GM21528 (cell line): ENCODE measurements at regions not wholly inside any gene's neighbourhood (a gene's known extent, or its start where the extent isn't known, plus 50 kb on each side); places are given as distances from the start of the nearest gene placed in this dataset.

Source experiments
- ATAC-seq: cut with Tn5 transposase; IDR thresholded peaks from one replicate; pipeline ENCODE4 v1.9.1; 2021; ENCODE audit warnings: mild to moderate bottlenecking, moderate library complexity; ENCODE audit not compliant: unreplicated experiment, low FRiP score

- ATAC-seq: no peak
Observed at GRCh38 chr18:44509048-44509447, 171.6 kb upstream of the SETBP1 start.

GRCh38 chr18:44510390-44510789, 170.3 kb upstream of the SETBP1 start:
- no peak for ATAC-seq

DNA sequence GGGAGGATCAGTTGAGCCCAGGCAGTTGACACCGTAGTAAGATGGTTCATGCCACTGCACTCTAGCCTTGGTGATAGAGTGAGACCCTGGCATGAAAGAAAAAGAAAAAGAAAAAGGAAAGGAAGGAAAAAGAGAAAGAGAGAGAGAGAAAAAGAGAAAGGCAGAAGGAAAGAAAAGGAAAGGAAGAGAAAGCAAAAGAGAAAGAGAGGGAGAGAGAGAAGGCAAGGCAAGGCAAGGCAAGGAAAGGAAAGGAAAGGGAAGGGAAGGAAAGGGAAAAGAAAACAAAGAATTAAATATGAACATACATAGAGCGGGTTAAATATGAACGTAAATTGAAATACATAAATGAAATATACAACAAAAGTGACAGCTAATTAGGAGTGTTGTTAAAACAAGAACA, 167.5 kb upstream of the SETBP1 start:
- no peak for ATAC-seq

- ATAC-seq: no peak
Observed at GRCh38 chr18:44514106-44514505, 166.6 kb upstream of the SETBP1 start.

DNA sequence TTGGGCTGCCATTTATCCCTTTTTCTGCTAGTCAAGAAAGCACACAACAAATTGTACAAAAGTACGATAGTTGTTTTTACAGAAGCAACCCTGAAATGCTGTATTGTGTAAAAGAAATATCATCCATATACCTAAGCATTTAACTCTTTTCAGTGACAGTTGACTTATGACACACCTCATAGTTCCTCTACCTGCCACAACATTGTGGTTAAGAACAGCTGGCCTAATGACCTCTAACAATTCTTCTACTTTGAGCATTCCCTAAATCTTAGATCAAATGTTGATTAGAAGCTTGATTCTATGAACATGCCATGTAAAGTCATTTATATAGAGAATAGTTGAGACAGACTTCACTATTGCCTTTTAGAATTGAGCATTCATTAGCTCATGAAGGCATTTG, 165.9 kb upstream of the SETBP1 start:
- no peak for ATAC-seq

DNA sequence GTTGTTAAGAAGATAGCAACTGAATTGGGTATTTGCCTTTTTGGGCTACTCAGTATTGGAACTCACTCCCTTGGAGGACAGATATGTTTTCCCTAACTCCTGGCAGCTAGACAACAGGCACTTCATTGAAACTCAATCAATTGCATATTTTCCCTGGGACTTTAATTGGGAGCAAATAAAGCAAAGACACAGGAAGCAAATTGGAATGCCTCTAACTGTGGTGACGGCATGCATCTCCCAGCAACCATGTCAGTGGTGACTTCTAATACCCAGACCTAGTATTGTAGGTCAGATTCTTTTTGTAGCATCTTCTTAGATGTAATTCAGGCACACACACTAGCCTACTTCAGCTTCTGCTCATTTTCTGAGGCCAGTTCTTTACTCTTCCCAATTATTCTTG, 164.2 kb upstream of the SETBP1 start:
- no peak for ATAC-seq

DNA sequence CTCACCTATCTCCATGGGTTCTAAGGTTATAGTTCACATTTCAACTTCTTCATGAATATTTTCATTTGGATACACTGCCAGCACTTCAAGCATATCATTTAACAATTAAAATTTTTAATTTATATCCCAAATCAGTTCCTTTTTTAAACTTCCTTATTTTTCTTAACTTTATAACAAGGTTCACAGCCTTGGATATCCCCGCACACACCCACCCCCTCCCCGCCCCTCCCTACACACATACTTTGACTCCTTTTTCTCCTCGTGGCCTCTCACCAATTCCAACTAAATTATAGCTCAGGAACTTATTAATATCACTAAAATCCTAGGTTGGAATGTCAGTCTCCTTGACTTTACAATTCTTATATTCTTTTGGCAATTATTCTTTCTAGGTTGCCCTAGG, 163.6 kb upstream of the SETBP1 start:
- no peak for ATAC-seq

- ATAC-seq: no peak
Observed at GRCh38 chr18:44518091-44518615, 162.5 kb upstream of the SETBP1 start.

DNA sequence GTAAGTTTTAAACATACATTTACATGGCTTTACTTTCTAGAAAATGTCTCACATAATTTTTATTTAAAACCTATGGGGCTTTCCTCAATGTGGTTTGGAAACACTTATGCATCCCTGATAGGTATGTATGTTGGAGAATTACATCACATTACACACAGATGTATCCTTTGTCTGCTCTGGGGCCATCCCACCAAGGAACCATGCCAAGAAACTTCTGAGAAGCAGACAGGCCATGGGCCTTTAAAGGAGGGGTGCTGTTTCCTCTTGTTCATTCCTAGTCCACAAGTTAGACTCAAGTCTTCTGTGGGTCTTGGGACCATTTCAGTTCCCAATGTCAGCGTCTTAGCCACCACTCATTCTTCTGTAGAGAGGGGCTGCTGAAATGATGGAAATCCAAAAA, 162.0 kb upstream of the SETBP1 start:
- no peak for ATAC-seq

GRCh38 chr18:44520981-44521667, 159.6 kb upstream of the SETBP1 start:
- ATAC-seq: no peak

GRCh38 chr18:44521668-44522022, 159.0 kb upstream of the SETBP1 start:
- no peak for ATAC-seq

- no peak for ATAC-seq
Observed at GRCh38 chr18:44526705-44527415, 153.8 kb upstream of the SETBP1 start.

DNA sequence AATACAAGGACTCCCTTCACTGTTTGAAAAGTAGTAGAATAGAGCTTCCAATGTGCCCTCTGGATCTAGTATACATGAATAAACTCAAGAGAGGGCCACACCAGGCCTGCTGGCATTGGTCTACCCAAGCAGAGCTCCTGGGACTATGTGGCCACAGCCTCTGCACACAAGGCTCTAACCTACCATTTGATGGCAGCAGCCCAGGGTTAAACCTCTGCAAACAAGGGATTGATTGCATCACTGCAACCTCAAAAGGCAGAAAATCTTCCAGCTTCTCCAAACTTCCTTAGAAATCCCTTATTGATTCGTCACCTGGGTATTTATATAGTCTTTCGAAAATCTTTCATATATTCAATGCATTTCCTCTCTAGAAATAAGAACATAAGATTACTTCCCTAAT, 147.6 kb upstream of the SETBP1 start:
- no peak for ATAC-seq

DNA sequence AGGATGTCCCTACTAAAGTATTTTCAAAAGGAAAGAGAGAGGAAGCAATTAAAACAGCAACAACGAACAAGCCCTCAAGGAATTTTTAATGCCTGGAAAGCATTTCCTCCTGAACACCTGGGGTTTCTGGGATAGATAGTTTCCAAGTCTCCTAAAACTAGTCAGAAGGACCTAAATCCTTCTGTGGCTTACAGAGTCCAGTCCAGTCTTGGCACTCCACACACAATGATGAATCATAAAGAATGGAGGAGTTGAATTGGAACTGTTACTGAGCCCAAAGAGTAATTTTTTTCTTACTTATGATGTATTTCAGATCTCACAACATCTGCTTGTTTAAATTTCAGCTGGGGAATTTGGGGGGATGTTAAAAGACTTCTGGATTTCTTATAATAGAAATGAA, 144.6 kb upstream of the SETBP1 start:
- ATAC-seq: no peak

DNA sequence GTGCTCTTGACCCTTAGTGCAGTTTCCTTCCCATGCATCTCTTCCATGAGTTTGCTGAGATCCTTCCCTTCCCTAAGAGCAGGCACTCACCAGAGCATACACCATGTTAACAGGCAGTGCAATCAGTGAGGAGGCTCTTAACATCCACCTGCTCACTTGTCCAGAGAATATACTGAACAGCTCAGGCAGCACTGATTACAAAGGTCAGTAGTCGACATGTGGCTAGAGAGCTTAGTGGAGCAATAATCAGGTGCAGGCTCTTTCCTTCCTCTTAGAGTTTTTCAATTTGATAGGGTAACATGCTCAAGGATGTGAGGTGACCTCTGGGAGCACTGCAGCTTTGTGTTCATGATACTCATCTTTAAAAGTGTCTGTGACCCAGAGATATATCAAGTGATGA, 144.1 kb upstream of the SETBP1 start:
- ATAC-seq: no peak

- ATAC-seq: no peak
Observed at GRCh38 chr18:44537526-44537925, 143.2 kb upstream of the SETBP1 start.

DNA sequence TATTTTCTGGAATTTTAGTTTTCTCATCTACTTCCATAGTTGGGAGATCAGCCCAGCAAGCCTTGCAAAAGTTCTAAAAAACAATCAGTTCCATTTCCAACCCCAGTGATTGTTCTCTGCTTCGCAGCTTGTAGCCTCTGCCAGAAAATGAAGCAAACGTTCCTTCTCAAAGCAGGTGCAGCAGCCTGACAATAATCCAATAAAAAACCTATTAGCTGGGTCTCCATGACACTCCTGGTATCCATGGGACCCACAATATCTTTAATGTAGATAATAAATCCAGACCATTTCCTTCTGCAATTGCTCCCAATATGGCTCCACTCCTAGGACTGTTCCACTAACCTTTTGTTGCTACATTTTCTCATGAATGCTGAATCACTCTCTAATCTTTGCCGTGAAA, 140.8 kb upstream of the SETBP1 start:
- no peak for ATAC-seq

DNA sequence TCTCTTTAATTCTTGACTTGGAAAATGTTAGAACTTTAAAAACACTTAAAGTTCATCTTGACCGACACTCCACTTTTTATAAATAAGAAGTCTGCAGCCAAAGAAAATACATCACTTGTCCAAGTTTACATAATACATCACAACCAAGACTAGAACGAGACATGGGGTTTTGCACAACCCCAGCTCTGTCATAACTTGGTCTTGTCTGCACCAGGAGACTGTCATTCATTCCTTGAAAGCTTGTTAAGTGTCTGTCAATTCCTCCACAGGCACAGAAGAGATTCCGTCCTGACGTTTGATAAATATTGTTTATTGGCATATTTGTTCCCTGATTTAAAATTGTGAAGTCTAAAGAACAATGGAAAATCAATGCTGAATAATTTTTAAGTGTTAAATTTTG, 139.5 kb upstream of the SETBP1 start:
- ATAC-seq: no peak

GRCh38 chr18:44541781-44542180, 138.9 kb upstream of the SETBP1 start:
- no peak for ATAC-seq

GRCh38 chr18:44543387-44543786, 137.3 kb upstream of the SETBP1 start:
- no peak for ATAC-seq

DNA sequence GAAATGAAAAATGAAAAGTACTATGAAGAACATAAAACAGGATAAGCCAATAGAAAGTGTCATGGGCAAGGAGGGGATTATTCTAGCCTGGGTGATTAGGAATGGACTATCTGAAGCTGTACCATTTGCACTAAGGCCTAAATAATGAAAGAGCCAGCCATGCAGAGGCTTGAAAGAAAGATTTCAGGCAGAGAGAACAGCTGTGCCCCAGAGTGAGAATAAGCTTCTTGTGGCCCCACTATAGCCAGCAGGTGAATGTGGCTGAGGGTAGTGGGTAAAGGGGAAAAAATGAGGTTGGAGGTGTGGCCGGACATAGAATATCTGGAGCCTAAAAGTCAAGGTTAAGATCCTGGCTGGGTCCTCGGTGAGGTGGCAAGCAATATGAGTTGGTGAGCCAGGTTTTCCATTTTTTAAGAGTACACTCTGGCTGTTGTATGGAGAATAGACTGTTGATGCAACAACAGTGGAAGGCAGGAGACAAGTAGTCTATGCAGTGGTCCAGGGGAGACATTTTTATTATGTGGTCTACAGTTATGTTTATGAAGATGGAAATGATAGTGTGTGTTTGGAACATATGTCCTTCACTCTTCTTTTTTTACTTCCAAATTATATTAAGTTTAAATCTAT, 135.2 kb upstream of the SETBP1 start:
- no peak for ATAC-seq

- ATAC-seq: no peak
Observed at GRCh38 chr18:44546954-44547353, 133.7 kb upstream of the SETBP1 start.
